ENCODE measurements at regions not wholly inside any gene's neighbourhood (a gene's known extent, or its start where the extent isn't known, plus 50 kb on each side); places are given as distances from the start of the nearest gene placed in this dataset.

- TF ChIP-seq CTCF (IDR thresholded peaks at IDR 0.05; ENCODE audit: insufficient read depth, low read depth, low read length), result no peak
- no peak for TF ChIP-seq EZH2 (IDR thresholded peaks at IDR 0.05; ENCODE audit: insufficient read depth, low read length)
Observed at GRCh38 chr1:87524021-87524754, 195.5 kb downstream of the LMO4 start.
